B cell (primary cell): ENCODE measurements at regions not wholly inside any gene's neighbourhood (a gene's known extent, or its start where the extent isn't known, plus 50 kb on each side); places are given as distances from the start of the nearest gene placed in this dataset.

ENCODE experiments used
- ATAC-seq: fragments of 200-7000 bp; cut with Tn5 transposase; one replicate; pipeline ENCODE4 v1.10.0; 2021; ENCODE audit warnings: low read depth, mild to moderate bottlenecking, moderate number of reproducible peaks, moderate library complexity
- CTCF ChIA-PET: fragments of 350-600 bp; sonication (Branson Sonifier 250); formaldehyde crosslinking; loops from one replicate; lab custom pipeline; 2021; ENCODE audit warnings: antibody characterized with exemption, inconsistent platforms; lab: Charles Lee
- POLR2A ChIA-PET: fragments of 350-600 bp; sonication (Branson Sonifier 250); formaldehyde crosslinking; loops from one replicate; lab custom pipeline; 2021; ENCODE audit warnings: antibody characterized with exemption; lab: Charles Lee
- DNase-seq: peaks from one replicate; pipeline ENCODE4 v3.0.0; 2013
- H2AFZ ChIP-seq: 2 replicates; pipeline ENCODE4 v1.6.1; 2012; ENCODE audit warnings: mild to moderate bottlenecking, low read depth, low read length; ENCODE audit not compliant: insufficient read depth, poor library complexity, severe bottlenecking
- H3K27ac ChIP-seq, 2 donors: 1 replicate in 1 of 2; 2 replicates in 1 of 2; pipeline ENCODE4 v1.5.1; 2012 to 2013; ENCODE audit warnings: low read length in 2 of 2, mild to moderate bottlenecking in 2 of 2, moderate library complexity in 1 of 2
- H3K27me3 ChIP-seq, 4 experiments: fragments of 200-600 bp in 1 of 4; sonication (generic) in 1 of 4; replicated peaks in 1 of 4; 1 replicate in 2 of 4; 2 replicates in 2 of 4; pipeline versions ENCODE4 v1.6.1 to v1.7.0; 2013 to 2016; ENCODE audit warnings: low read length in 3 of 4, mild to moderate bottlenecking in 2 of 4, mixed read lengths in 1 of 4, moderate library complexity in 1 of 4; ENCODE audit not compliant: insufficient read depth in 4 of 4, control insufficient read depth in 3 of 4; ENCODE audit errors: control extremely low read depth in 1 of 4
- H3K36me3 ChIP-seq, 2 experiments: replicated peaks in 1 of 2; 1 replicate in 1 of 2; 2 replicates in 1 of 2; pipeline versions ENCODE4 v1.6.1 to v1.7.1; 2013; ENCODE audit warnings: low read length in 1 of 2; ENCODE audit not compliant: insufficient read depth in 2 of 2, control insufficient read depth in 1 of 2; ENCODE audit errors: control extremely low read depth in 1 of 2, extremely low read depth in 1 of 2
- H3K4me1 ChIP-seq, 2 donors: fragments of 200-600 bp in 1 of 2; sonication (generic) in 1 of 2; 1 replicate in 1 of 2; 2 replicates in 1 of 2; pipeline versions ENCODE4 v1.5.1 to v1.6.1; 2013 to 2017; ENCODE audit warnings: low read length in 2 of 2; ENCODE audit not compliant: control insufficient read depth in 2 of 2, insufficient read depth in 2 of 2
- H3K4me2 ChIP-seq: replicated peaks from 2 replicates; pipeline ENCODE3; 2012; ENCODE audit warnings: mild to moderate bottlenecking, low read depth, low read length; ENCODE audit not compliant: poor library complexity, severe bottlenecking
- H3K4me3 ChIP-seq, 5 experiments: fragments of 200-600 bp in 1 of 5; sonication (generic) in 1 of 5; 1 replicate in 3 of 5; 2 replicates in 2 of 5; pipeline versions ENCODE4 v1.5.1 to v1.7.0; 2011 to 2016; ENCODE audit warnings: low read length in 4 of 5, mild to moderate bottlenecking in 4 of 5, low read depth in 2 of 5, control low read depth in 1 of 5, moderate library complexity in 1 of 5; ENCODE audit not compliant: insufficient read depth in 1 of 5; ENCODE audit errors: control extremely low read depth in 1 of 5, extremely low read depth in 1 of 5
- H3K79me2 ChIP-seq: fragments of 200-600 bp; sonication (generic); one replicate; pipeline ENCODE4 v1.6.0; 2016; ENCODE audit warnings: low read length; ENCODE audit not compliant: control insufficient read depth, insufficient read depth
- H3K9ac ChIP-seq: fragments of 200-600 bp; sonication (generic); 2 replicates; pipeline ENCODE4 v1.6.1; 2017; ENCODE audit warnings: mild to moderate bottlenecking, low read length, moderate library complexity
- H3K9me3 ChIP-seq, 3 donors: one replicate each; pipeline versions ENCODE4 v1.6.1 to v1.7.1; 2013; ENCODE audit warnings: low read length in 2 of 3; ENCODE audit not compliant: control insufficient read depth in 2 of 3, insufficient read depth in 1 of 3; ENCODE audit errors: control extremely low read depth in 1 of 3
- H4K20me1 ChIP-seq: 2 replicates; pipeline ENCODE4 v1.6.0; 2012; ENCODE audit warnings: mild to moderate bottlenecking, low read length; ENCODE audit not compliant: insufficient read depth, control insufficient read depth, poor library complexity, severe bottlenecking
- H3K27ac Mint-ChIP-seq: one replicate; pipeline ENCODE4 v1.8.0; 2021; ENCODE audit warnings: mixed read lengths
- H3K27me3 Mint-ChIP-seq: one replicate; pipeline ENCODE4 v1.8.0; 2021; ENCODE audit warnings: mixed read lengths
- H3K4me1 Mint-ChIP-seq: one replicate; pipeline ENCODE4 v1.8.0; 2021; ENCODE audit warnings: mixed read lengths
- H3K4me3 Mint-ChIP-seq: one replicate; pipeline ENCODE4 v1.8.0; 2021; ENCODE audit warnings: mixed read lengths
- H3K9me3 Mint-ChIP-seq: one replicate; pipeline ENCODE4 v1.8.0; 2022; ENCODE audit warnings: mixed read lengths; ENCODE audit not compliant: insufficient read depth
- EZH2 ChIP-seq: IDR thresholded peaks from 2 replicates; pipeline ENCODE4 v1.6.1; 2012; ENCODE audit warnings: borderline replicate concordance, low read depth, mild to moderate bottlenecking, moderate library complexity, low read length; ENCODE audit not compliant: insufficient read depth, poor library complexity, severe bottlenecking
- WGBS: methylation state at CpG from one replicate; pipeline ENCODE4 v1.1.5; 2013; ENCODE audit warnings: missing lambda C conversion rate; ENCODE audit not compliant: insufficient coverage; 5-methylcytosine and 5-hydroxymethylcytosine counted together
- intact Hi-C: fragments of 100-400 bp; cut with micrococcal nuclease; formaldehyde crosslinking; loops from one replicate; pipeline ENCODE4 v1.10.0; 2022
- TF ChIP-seq, protein P1 (sequence below): fragments of 200-600 bp; IDR thresholded peaks from one replicate; pipeline ENCODE4 v1.8.0; 2022; ENCODE audit warnings: antibody characterized with exemption, mild to moderate bottlenecking

DNA sequence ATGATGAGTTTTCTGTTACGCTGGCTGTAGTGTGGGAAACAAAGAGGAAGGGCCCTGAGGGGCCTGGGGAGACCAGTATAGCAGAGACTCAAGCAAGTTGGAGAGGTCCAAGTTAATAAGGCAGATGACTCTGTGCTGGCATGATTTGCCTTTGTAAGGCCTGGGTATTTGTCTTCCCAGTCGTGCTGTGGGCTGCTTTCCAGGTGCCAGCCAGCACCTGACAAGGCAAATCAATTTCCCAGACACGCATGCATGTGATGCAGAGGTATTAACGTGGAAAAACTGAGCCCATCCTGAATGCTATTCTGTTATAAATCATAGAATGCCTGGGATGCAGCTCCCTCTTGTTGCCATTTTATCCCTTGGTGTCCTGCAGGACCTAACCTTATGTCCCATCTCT, 175.6 kb downstream of the MFSD1 start:
- Histone ChIP-seq H3K4me2 (no peak overlapping the region), H3K4me1 (no peaks in the 10 kb centered on the region), H2AFZ (no peak overlapping the region), H4K20me1 (no peaks in the 10 kb centered on the region), H3K27ac (no peak overlapping the region), H3K9ac (no peak overlapping the region), H3K9me3 (no peaks in the 10 kb centered on the region), H3K27me3 (no peaks in the 10 kb centered on the region), H3K79me2 (no peaks in the 10 kb centered on the region), H3K4me3 (no peak overlapping the region), H3K36me3 (no peaks in the 10 kb centered on the region)
- intact Hi-C loops, result no loop called here
- TF ChIP-seq, protein P1, sequence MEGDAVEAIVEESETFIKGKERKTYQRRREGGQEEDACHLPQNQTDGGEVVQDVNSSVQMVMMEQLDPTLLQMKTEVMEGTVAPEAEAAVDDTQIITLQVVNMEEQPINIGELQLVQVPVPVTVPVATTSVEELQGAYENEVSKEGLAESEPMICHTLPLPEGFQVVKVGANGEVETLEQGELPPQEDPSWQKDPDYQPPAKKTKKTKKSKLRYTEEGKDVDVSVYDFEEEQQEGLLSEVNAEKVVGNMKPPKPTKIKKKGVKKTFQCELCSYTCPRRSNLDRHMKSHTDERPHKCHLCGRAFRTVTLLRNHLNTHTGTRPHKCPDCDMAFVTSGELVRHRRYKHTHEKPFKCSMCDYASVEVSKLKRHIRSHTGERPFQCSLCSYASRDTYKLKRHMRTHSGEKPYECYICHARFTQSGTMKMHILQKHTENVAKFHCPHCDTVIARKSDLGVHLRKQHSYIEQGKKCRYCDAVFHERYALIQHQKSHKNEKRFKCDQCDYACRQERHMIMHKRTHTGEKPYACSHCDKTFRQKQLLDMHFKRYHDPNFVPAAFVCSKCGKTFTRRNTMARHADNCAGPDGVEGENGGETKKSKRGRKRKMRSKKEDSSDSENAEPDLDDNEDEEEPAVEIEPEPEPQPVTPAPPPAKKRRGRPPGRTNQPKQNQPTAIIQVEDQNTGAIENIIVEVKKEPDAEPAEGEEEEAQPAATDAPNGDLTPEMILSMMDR, result no peak
- no peak for TF ChIP-seq EZH2
- ATAC-seq (no peak), DNase-seq (no peak)
- peaks cover 4% of the 10 kb centered on the region for H3K9me3 Mint-ChIP-seq
- no peak overlapping the region for H3K4me3 Mint-ChIP-seq
- CTCF ChIA-PET, result no interaction called here
- 70% methylated on average over 4 of the region's 4 CpGs for WGBS
- no peaks in the 10 kb centered on the region for H3K4me1 Mint-ChIP-seq
- no peak overlapping the region for H3K27ac Mint-ChIP-seq
- POLR2A ChIA-PET, result no interaction called here
- H3K27me3 Mint-ChIP-seq, result no peaks in the 10 kb centered on the region

DNA sequence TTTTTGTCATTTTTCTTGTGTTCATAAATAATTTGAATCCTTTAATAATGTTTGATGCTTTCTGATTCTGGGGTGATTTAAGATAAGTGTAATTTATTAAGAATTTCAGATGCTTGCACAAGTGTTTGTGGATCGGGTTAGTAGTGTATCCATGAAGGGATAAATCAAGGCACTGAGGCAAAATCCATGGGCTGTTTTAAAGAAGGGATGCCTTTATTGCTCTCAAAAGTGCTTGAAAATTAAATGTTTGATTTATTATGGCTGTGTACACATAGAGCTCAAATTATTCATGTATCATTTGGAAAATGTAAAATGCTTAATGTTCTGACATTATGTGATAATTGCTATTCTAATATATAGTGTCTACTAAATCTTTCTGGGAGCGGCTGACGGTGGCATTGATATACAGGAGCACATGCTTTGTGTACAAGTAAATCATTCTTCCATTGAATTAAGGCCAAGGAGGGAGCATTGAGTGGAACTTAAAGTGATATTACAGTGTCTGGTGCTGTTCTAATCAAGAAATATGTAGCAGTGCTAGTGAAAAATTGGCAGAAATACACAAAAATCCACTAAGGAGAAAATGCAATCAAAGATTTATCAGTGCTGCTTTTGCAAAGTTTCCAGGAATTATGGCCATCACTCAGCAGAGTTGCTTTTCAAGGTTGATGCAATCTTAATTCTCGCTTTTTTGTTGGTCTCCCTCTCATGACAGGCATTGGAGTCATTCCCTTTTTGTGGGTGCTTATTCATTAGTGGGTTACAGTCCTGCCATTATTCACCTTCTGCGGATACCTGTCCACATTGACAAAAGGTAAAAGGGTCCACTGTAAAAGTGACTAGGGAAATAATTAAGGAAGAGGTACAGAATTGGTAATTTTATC, 181.6 kb downstream of the MFSD1 start:
- POLR2A ChIA-PET, result no interaction called here
- H3K9me3 ChIP-seq, result no peaks in the 10 kb centered on the region
- no peak overlapping the region for H3K4me2 ChIP-seq
- 80% methylated on average over 3 of the region's 5 CpGs for WGBS
- H3K4me1 ChIP-seq, result no peaks in the 10 kb centered on the region
- CTCF ChIA-PET, result no interaction called here
- H3K27ac Mint-ChIP-seq, result no peak overlapping the region
- intact Hi-C loops, result no loop called here
- H3K4me3 ChIP-seq, result no peak overlapping the region
- no peaks in the 10 kb centered on the region for H3K27me3 ChIP-seq
- H4K20me1 ChIP-seq, result no peaks in the 10 kb centered on the region
- TF ChIP-seq EZH2, result no peak
- no peaks in the 10 kb centered on the region for H3K79me2 ChIP-seq
- ATAC-seq (no peak), DNase-seq (no peak)
- H3K4me3 Mint-ChIP-seq, result no peak overlapping the region
- H3K4me1 Mint-ChIP-seq, result no peaks in the 10 kb centered on the region
- H3K9me3 Mint-ChIP-seq, result peaks cover 2% of the 10 kb centered on the region
- no peak overlapping the region for H3K27ac ChIP-seq
- no peak overlapping the region for H3K9ac ChIP-seq
- no peak overlapping the region for H2AFZ ChIP-seq
- no peaks in the 10 kb centered on the region for H3K36me3 ChIP-seq
- H3K27me3 Mint-ChIP-seq, result peaks cover 2% of the 10 kb centered on the region
